GM12878 (cell line): ENCODE measurements at regions not wholly inside any gene's neighbourhood (a gene's known extent, or its start where the extent isn't known, plus 50 kb on each side); places are given as distances from the start of the nearest gene placed in this dataset.

Experiments used
- ATAC-seq: fragments of 200-7000 bp; cut with Tn5 transposase; 3 replicates; pipeline ENCODE4 v1.9.1; 2020; ENCODE audit warnings: mild to moderate bottlenecking, moderate library complexity
- BruUV-seq: library from RNA; stranded (reverse); fragments of 400-500 nt; replicated peaks from 2 replicates; lab custom pipeline; 2021; lab: Mats Ljungman, UMichigan
- CTCF ChIA-PET: fragments of 300-600 bp; sonication (Branson Sonifier 250); formaldehyde crosslinking; extraction: SDS; loops from one replicate; lab custom pipeline; 2021; ENCODE audit warnings: inconsistent platforms; lab: Yijun Ruan, JAX
- POLR2A ChIA-PET: fragments of 350-600 bp; formaldehyde crosslinking; extraction: SDS; loops from one replicate; lab custom pipeline; 2021; ENCODE audit warnings: inconsistent platforms; lab: Charles Lee
- RAD21 ChIA-PET: fragments of 300-600 bp; sonication (Branson Sonifier 250); formaldehyde crosslinking; loops from one replicate; lab custom pipeline; 2023; ENCODE audit warnings: antibody characterized with exemption; ENCODE audit not compliant: unreplicated experiment; lab: Charles Lee
- SMC1A ChIA-PET: fragments of 300-600 bp; sonication (Branson Sonifier 250); formaldehyde crosslinking; loops from one replicate; lab custom pipeline; 2023; ENCODE audit not compliant: unreplicated experiment, uncharacterized antibody; lab: Charles Lee
- DNase-seq: peaks from one replicate; pipeline ENCODE4 v3.0.0-alpha.2; 2011; ENCODE audit warnings: low read depth, low spot score
- FAIRE-seq: peaks from 3 replicates; lab custom pipeline; 2011; peaks lifted over from hg19 to GRCh38; lab: Jason Lieb, UNC
- H2AFZ ChIP-seq: 2 replicates; pipeline ENCODE4 v1.6.0; 2011; ENCODE audit warnings: low read depth, low read length, control low read depth; ENCODE audit not compliant: control insufficient read depth
- H3K27ac ChIP-seq: 2 replicates; pipeline ENCODE4 v1.5.1; 2011; ENCODE audit warnings: control low read depth; ENCODE audit not compliant: control insufficient read depth, insufficient read depth
- H3K27me3 ChIP-seq, 2 experiments: replicated peaks in 1 of 2; 2 replicates each; pipeline versions ENCODE4 v1.6.0 to v1.6.1; 2011; ENCODE audit warnings: low read length in 1 of 2; ENCODE audit not compliant: control insufficient read depth in 2 of 2, insufficient read depth in 2 of 2
- H3K36me3 ChIP-seq, 2 experiments: 2 replicates each; pipeline ENCODE4 v1.5.1; 2011; ENCODE audit warnings: low read length in 1 of 2; ENCODE audit not compliant: control insufficient read depth in 2 of 2, insufficient read depth in 2 of 2
- H3K4me1 ChIP-seq: 2 replicates; pipeline ENCODE4 v1.6.1; 2011; ENCODE audit warnings: mild to moderate bottlenecking, low read length, moderate library complexity, mixed read lengths; ENCODE audit not compliant: control insufficient read depth, insufficient read depth
- H3K4me2 ChIP-seq: 2 replicates; pipeline ENCODE4 v1.6.0; 2011; ENCODE audit warnings: control low read depth; ENCODE audit not compliant: control insufficient read depth, insufficient read depth
- H3K4me3 ChIP-seq: fragments of 200-600 bp; sonication (generic); 2 replicates; pipeline ENCODE4 v1.5.1; 2016
- H3K79me2 ChIP-seq: 2 replicates; pipeline ENCODE4 v1.6.0; 2011; ENCODE audit warnings: low read length; ENCODE audit not compliant: control insufficient read depth, insufficient read depth
- H3K9ac ChIP-seq: 2 replicates; pipeline ENCODE4 v1.8.0; 2011; ENCODE audit warnings: low read length, control low read depth, mixed read lengths; ENCODE audit not compliant: control insufficient read depth, insufficient read depth
- H3K9me3 ChIP-seq: replicated peaks from 3 replicates; pipeline ENCODE4 v1.5.1; 2011; ENCODE audit warnings: mild to moderate bottlenecking, low read length; ENCODE audit not compliant: control insufficient read depth, insufficient read depth
- H4K20me1 ChIP-seq: 2 replicates; pipeline ENCODE4 v1.6.0; 2011; ENCODE audit not compliant: control insufficient read depth, insufficient read depth
- CHD4 ChIP-seq: fragments of 200-600 bp; sonication (generic); IDR thresholded peaks from 2 replicates; pipeline ENCODE4 v1.6.1; 2016; ENCODE audit warnings: mild to moderate bottlenecking
- FOS ChIP-seq: IDR thresholded peaks from 3 replicates; pipeline ENCODE4 v1.6.1; 2011; ENCODE audit warnings: borderline replicate concordance; ENCODE audit not compliant: insufficient read length; ENCODE audit errors: extremely low read depth
- KDM1A ChIP-seq: fragments of 200-600 bp; sonication (generic); IDR thresholded peaks from 2 replicates; pipeline ENCODE4 v1.6.1; 2016; ENCODE audit warnings: borderline replicate concordance
- PML ChIP-seq: IDR thresholded peaks from 2 replicates; pipeline ENCODE4 v1.6.1; 2012; ENCODE audit warnings: low read length, inconsistent platforms
- POLR2AphosphoS2 ChIP-seq: IDR thresholded peaks from 2 replicates; pipeline ENCODE4 v1.6.1; 2011; ENCODE audit warnings: low read depth, mild to moderate bottlenecking, low read length, improper control_type of control experiment, moderate library complexity
- RELA ChIP-seq: fragments of 450-650 bp; IDR thresholded peaks from 2 replicates; pipeline ENCODE4 v1.8.0; 2014; ENCODE audit warnings: borderline replicate concordance; ENCODE audit not compliant: partially characterized antibody
- SUPT20H ChIP-seq: IDR thresholded peaks from 2 replicates; pipeline ENCODE4 v1.6.1; 2011; ENCODE audit warnings: low read depth, mild to moderate bottlenecking, low read length, moderate library complexity, borderline replicate concordance; ENCODE audit not compliant: control insufficient read depth
- ZNF384 ChIP-seq: IDR thresholded peaks from 2 replicates; pipeline ENCODE4 v1.6.1; 2012; ENCODE audit warnings: low read depth, mild to moderate bottlenecking, low read length, improper control_type of control experiment, borderline replicate concordance
- WGBS: methylation state at CpG from one replicate; pipeline ENCODE4 v1.1.6; 2016; ENCODE audit warnings: low lambda C conversion rate; ENCODE audit not compliant: insufficient replicate concordance, insufficient coverage; ENCODE audit errors: missing lambda C conversion rate; 5-methylcytosine and 5-hydroxymethylcytosine counted together
- in situ Hi-C: fragments of 300-500 bp; cut with MboI; formaldehyde crosslinking; loops from 9 replicates; pipeline ENCODE4 v1.14.3; 2018; ENCODE audit warnings: mixed read lengths
- intact Hi-C: fragments of 100-400 bp; cut with micrococcal nuclease; formaldehyde crosslinking; loops from one replicate; pipeline ENCODE4 v1.14.2; 2022; ENCODE audit not compliant: unreplicated experiment
- TF ChIP-seq, protein P1 (sequence below): fragments of 450-650 bp; IDR thresholded peaks from 2 replicates; pipeline ENCODE4 v1.6.1; 2014; ENCODE audit warnings: mild to moderate bottlenecking
- TF ChIP-seq, protein P2 (sequence below), 3 experiments: IDR thresholded peaks in 2 of 3; conservative IDR thresholded peaks in 1 of 3; 2 replicates each; pipeline ENCODE4 v1.5.1; 2011; ENCODE audit warnings: low read depth in 3 of 3, low read length in 3 of 3, mild to moderate bottlenecking in 3 of 3, control low read depth in 2 of 3, moderate library complexity in 2 of 3, inconsistent platforms in 1 of 3, mixed read lengths in 1 of 3; ENCODE audit not compliant: control insufficient read depth in 2 of 3, insufficient read depth in 1 of 3; ENCODE audit errors: extremely low read depth in 1 of 3

DNA sequence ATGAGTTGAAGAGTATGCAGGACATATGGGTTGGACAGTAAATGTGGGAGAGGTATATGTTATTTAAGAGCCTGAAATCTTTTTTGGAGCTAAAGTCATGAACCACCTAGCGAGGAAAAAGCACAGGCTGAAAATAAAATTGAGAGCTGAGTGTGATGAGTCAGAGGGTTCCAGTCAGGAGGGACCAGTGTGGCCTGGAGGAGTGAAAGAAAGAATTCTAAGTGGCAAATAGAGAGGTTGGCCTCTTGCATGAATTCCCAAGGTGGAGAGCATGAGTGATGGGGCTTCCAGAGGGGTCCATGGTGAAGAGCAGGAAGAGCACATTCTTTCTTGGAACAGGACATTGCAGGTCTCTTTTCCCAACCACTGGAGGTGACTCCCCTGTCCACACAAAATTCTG, 282.6 kb downstream of the TDRD15 start:
- ChIA-PET RAD21 (no interaction called here), POLR2A (no interaction called here), SMC1A (interaction anchor here (1.1 kb wide), 1 partner anchor 21 kb away, joined by 4 read pairs; no protein-coding TSS in a partner anchor), CTCF (interaction anchor here (0.8 kb wide), 1 partner anchor 16 kb away, joined by 3 read pairs; no protein-coding TSS in a partner anchor)
- TF ChIP-seq SUPT20H, result no peak
- no peak for TF ChIP-seq CHD4
- TF ChIP-seq, protein P1, sequence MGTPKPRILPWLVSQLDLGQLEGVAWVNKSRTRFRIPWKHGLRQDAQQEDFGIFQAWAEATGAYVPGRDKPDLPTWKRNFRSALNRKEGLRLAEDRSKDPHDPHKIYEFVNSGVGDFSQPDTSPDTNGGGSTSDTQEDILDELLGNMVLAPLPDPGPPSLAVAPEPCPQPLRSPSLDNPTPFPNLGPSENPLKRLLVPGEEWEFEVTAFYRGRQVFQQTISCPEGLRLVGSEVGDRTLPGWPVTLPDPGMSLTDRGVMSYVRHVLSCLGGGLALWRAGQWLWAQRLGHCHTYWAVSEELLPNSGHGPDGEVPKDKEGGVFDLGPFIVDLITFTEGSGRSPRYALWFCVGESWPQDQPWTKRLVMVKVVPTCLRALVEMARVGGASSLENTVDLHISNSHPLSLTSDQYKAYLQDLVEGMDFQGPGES, result no peak
- TF ChIP-seq FOS, result no peak
- TF ChIP-seq, protein P2, sequence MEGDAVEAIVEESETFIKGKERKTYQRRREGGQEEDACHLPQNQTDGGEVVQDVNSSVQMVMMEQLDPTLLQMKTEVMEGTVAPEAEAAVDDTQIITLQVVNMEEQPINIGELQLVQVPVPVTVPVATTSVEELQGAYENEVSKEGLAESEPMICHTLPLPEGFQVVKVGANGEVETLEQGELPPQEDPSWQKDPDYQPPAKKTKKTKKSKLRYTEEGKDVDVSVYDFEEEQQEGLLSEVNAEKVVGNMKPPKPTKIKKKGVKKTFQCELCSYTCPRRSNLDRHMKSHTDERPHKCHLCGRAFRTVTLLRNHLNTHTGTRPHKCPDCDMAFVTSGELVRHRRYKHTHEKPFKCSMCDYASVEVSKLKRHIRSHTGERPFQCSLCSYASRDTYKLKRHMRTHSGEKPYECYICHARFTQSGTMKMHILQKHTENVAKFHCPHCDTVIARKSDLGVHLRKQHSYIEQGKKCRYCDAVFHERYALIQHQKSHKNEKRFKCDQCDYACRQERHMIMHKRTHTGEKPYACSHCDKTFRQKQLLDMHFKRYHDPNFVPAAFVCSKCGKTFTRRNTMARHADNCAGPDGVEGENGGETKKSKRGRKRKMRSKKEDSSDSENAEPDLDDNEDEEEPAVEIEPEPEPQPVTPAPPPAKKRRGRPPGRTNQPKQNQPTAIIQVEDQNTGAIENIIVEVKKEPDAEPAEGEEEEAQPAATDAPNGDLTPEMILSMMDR (IDR thresholded peaks at IDR 0.05 in 2 of 3, conservative IDR thresholded peaks at IDR 0.05 in 1 of 3; ENCODE audit: control insufficient read depth in 2 of 3, extremely low read depth in 1 of 3, insufficient read depth in 1 of 3, low read depth in 3 of 3, low read length in 3 of 3), result no peak
- no peak for TF ChIP-seq RELA
- TF ChIP-seq ZNF384, result no peak
- no peak for TF ChIP-seq PML
- TF ChIP-seq POLR2AphosphoS2, result no peak
- TF ChIP-seq KDM1A, result no peak
- Histone ChIP-seq H3K9me3 (no peaks in the 10 kb centered on the region), H3K36me3 (no peaks in the 10 kb centered on the region), H3K9ac (no peak overlapping the region), H3K27ac (no peak overlapping the region), H3K4me2 (no peak overlapping the region), H4K20me1 (no peaks in the 10 kb centered on the region), H2AFZ (no peak overlapping the region), H3K4me1 (no peaks in the 10 kb centered on the region), H3K4me3 (no peak overlapping the region), H3K79me2 (no peaks in the 10 kb centered on the region), H3K27me3 (no peaks in the 10 kb centered on the region; a peak in 1 of 4 replicates)
- ATAC-seq (no peak), FAIRE-seq (no peak), DNase-seq (no peak)
- 0% methylated on average over 1 of the region's 1 CpG for WGBS
- in situ Hi-C loops, result no loop called here
- BruUV-seq, result no TSS peak
- intact Hi-C loops, result no loop called here
